SH-SY5Y (cell line): ENCODE measurements at regions not wholly inside any gene's neighbourhood (a gene's known extent, or its start where the extent isn't known, plus 50 kb on each side); places are given as distances from the start of the nearest gene placed in this dataset.

Experiments
- GATA2 ChIP-seq: IDR thresholded peaks from 2 replicates; pipeline ENCODE4 v1.6.1; 2011; ENCODE audit warnings: mild to moderate bottlenecking, low read depth, low read length
- GATA3 ChIP-seq: IDR thresholded peaks from 2 replicates; pipeline ENCODE4 v1.6.1; 2011; ENCODE audit warnings: low read depth, mild to moderate bottlenecking, low read length, moderate library complexity

DNA sequence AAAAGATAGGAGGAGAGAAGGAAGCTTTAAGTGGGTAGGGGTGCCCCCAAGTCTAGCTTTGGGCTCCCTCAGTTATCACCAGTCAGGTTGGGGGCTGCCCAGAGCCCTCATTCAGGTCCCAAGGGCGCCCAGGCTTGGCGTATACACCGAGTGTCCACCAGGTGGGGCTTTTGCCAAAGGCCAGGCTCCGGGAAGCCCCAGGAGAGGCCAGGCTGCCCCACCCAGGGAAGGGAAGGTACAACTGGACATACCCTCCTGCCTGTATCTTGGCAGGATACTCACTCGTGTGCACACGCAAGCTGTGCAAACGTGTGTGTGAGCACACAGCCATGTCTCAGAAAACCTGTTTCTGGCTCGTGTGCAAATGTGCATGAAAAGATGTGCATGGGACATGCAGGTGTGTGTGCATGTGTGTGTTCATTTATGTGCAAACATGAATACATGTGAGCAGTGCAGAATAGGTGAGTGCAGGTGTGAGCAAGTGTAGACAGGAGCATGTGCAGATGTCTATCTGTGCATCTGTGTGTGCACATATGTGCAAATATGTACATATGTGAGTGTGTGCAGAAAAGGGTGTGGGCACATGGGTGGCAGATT is 103.9 kb upstream of the MYL2 start:
- no peak for TF ChIP-seq GATA2

GRCh38 chr12:111022386-111022785 is 102.0 kb upstream of the MYL2 start:
- TF ChIP-seq GATA2: no peak
- TF ChIP-seq GATA3: no peak

DNA sequence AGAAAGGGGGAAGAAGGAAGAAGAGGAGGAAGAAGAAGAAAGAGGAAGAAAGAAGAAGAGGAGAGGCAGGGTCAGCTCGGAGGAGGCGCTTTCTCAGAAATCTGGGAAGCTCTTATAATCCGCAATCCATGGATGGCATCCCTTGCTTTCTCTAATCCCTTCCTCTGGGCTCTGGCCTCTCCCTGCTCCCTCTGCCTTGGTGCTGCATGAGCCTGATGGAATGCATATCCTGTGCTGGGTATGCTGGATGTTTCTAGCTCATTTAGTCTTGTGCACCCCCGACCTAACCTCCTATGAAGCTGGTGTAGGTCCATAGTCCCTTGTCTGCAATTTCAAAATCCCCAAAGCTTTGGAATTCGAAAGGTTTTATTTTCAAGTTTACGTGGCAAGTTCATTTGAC is 94.2 kb upstream of the MYL2 start:
- TF ChIP-seq GATA2 (no peak), GATA3 (no peak)

- TF ChIP-seq GATA2 (no peak), GATA3 (no peak)
These were observed 92.5 kb upstream of the MYL2 start for GRCh38 chr12:111012918-111013317.

- TF ChIP-seq GATA2 (no peak), GATA3 (no peak)
These were observed 91.7 kb upstream of the MYL2 start for GRCh38 chr12:111011999-111012600.

DNA sequence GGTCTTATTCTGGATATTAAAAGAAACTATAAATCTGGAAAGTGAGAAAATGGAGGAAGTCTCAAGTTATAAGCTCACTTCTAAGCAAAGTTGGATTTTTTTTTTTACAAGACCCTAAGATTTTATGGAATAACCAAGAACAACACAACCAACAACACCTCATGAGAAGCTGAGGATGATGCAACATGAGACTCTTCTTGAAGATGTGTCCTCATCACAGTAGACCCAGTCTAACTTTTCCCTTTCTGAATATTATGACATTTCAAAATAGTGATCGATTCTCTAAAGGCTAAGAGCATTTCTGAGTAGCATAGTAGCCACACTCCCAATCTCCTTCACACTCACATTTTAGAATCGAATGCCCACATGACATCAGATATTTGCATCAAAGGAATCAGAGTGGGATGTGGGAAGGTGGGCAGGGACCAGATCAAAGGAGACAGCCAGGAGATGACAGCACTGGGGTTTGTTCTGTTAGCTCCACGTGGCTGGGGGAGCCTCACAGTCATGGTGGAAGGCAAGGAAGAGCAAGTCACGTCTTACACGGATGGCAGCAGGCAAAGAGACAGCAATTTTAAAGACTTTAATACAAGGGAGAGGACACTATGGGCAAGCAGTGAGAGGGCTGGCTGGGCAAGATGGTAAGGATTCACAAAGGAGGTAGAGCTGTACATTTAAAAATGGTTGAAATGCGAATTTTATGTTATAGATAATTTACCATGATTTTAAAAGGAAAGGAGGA is 90.7 kb upstream of the MYL2 start:
- TF ChIP-seq GATA3 (no peak), GATA2 (no peak)

GRCh38 chr12:111010061-111010460 is 89.7 kb upstream of the MYL2 start:
- no peak for TF ChIP-seq GATA2
- TF ChIP-seq GATA3: no peak

GRCh38 chr12:111006621-111007020 is 86.2 kb upstream of the MYL2 start:
- TF ChIP-seq GATA2 (no peak), GATA3 (no peak)

- TF ChIP-seq GATA3: no peak
- no peak for TF ChIP-seq GATA2
These were observed 78.6 kb upstream of the MYL2 start for GRCh38 chr12:110998971-110999370.

DNA sequence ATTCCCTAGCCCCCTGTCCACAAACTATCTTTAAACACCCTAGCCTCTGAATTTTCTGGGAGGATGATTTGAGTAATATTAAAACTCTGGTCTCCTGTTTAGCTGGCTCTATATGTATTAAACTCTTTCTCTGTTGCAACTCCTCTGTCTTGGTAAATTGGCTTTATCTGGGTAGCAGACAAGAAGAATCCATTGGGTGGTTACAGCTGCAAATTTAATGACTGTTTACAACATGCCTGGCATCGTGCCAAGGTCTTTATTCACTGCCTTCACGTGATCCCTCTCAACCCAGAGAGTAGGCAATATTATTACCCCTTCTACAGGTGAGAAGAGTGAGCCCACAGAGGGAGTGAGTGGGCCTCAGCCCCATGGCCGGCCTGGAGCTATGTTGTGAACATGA is 77.8 kb upstream of the MYL2 start:
- TF ChIP-seq GATA2: no peak
- no peak for TF ChIP-seq GATA3

DNA sequence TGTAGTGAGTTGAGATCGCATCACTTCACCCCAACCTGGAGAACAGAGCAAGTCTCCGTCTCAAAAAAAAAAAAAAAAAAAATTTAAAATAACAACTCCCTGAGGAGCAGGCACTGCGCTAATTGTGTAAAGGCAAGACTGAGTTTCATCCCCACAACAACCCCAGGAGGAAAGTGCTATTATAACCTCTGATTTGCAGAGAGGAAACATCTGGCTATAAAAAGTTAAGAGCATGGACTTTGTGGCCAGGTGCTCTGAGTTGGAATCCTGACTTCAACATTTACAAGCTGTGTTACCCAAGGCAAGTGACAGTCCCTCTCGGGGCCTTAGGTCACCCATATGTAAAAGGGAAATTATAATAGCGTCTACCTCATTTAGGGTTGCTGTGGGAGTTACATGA is 76.0 kb upstream of the MYL2 start:
- TF ChIP-seq GATA2 (no peak), GATA3 (no peak)

GRCh38 chr12:110995615-110996014 is 75.2 kb upstream of the MYL2 start:
- no peak for TF ChIP-seq GATA3
- no peak for TF ChIP-seq GATA2

- TF ChIP-seq GATA2 (no peak), GATA3 (no peak)
These were observed 74.6 kb upstream of the MYL2 start for GRCh38 chr12:110995016-110995415.

GRCh38 chr12:110993434-110993833 is 73.1 kb upstream of the MYL2 start:
- TF ChIP-seq GATA2 (no peak), GATA3 (no peak)

- TF ChIP-seq GATA3 (0 out of 2 replicates have a peak, but pooled peaks have one; percentile 20), GATA2 (peak; percentile 79)
These were observed 72.5 kb upstream of the MYL2 start for GRCh38 chr12:110992909-110993308.
